Vagina (tissue), 2 donors: ENCODE measurements at regions not wholly inside any gene's neighbourhood (a gene's known extent, or its start where the extent isn't known, plus 50 kb on each side); places are given as distances from the start of the nearest gene placed in this dataset.

Experiments
- POLR2A ChIP-seq, 2 donors: fragments of 450-650 bp; IDR thresholded peaks; one replicate each; pipeline ENCODE4 v1.6.1; 2017; ENCODE audit warnings: antibody characterized with exemption in 2 of 2, mild to moderate bottlenecking in 2 of 2, moderate library complexity in 2 of 2
- POLR2AphosphoS5 ChIP-seq, 2 donors: sonication (generic); formaldehyde crosslinking; IDR thresholded peaks; one replicate each; pipeline ENCODE4 v1.9.0; 2017; ENCODE audit warnings: antibody characterized with exemption in 2 of 2, mild to moderate bottlenecking in 2 of 2, low read depth in 1 of 2; ENCODE audit not compliant: insufficient read depth in 1 of 2
- TF ChIP-seq, protein P1 (sequence below), 3 experiments: fragments of 450-650 bp in 2 of 3; fragments of 200-600 bp in 1 of 3; sonication (generic) in 1 of 3; IDR thresholded peaks; one replicate each; pipeline ENCODE4 v1.5.1; 2017 to 2019; ENCODE audit warnings: antibody characterized with exemption in 3 of 3, mild to moderate bottlenecking in 2 of 3, moderate library complexity in 2 of 3

DNA sequence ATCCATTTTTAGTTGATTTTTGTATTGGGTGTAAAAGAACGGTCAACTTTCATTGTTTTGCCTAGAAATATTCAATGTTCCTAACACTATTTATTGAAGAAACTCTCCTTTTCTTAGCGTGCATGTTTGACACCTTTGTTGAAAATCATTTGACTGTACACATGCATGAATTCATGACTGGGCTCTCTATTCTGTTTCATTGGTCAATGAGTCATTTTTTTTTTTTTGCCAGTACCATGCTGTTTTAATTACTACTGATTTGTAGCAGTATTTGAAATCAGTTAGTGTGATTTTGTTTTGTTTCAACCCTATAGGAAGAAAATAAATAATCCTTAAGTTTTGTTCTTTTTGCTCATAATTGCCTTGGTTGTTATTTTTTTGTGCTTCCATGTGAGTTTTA lies 828.7 kb downstream of the SUCLG1 start:
- TF ChIP-seq, protein P1, sequence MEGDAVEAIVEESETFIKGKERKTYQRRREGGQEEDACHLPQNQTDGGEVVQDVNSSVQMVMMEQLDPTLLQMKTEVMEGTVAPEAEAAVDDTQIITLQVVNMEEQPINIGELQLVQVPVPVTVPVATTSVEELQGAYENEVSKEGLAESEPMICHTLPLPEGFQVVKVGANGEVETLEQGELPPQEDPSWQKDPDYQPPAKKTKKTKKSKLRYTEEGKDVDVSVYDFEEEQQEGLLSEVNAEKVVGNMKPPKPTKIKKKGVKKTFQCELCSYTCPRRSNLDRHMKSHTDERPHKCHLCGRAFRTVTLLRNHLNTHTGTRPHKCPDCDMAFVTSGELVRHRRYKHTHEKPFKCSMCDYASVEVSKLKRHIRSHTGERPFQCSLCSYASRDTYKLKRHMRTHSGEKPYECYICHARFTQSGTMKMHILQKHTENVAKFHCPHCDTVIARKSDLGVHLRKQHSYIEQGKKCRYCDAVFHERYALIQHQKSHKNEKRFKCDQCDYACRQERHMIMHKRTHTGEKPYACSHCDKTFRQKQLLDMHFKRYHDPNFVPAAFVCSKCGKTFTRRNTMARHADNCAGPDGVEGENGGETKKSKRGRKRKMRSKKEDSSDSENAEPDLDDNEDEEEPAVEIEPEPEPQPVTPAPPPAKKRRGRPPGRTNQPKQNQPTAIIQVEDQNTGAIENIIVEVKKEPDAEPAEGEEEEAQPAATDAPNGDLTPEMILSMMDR (IDR thresholded peaks at IDR 0.05): no peak
- TF ChIP-seq POLR2AphosphoS5 (IDR thresholded peaks at IDR 0.05; ENCODE audit: insufficient read depth in 1 of 2, low read depth in 1 of 2): no peak
- TF ChIP-seq POLR2A (IDR thresholded peaks at IDR 0.05): no peak
